MM.1S (cell line): ENCODE measurements at regions not wholly inside any gene's neighbourhood (a gene's known extent, or its start where the extent isn't known, plus 50 kb on each side); places are given as distances from the start of the nearest gene placed in this dataset.
A peak's percentile ranks its signal among the peaks of the same experiment; 100 is the strongest.

ENCODE experiments used
- DNase-seq: peaks from one replicate; pipeline ENCODE4 v3.0.0-alpha.2; 2015
- H2AFZ ChIP-seq: fragments of 300-600 bp; sonication (generic); 2 replicates; pipeline ENCODE4 v1.6.0; 2016; ENCODE audit warnings: antibody characterized with exemption, low read length
- H3F3A ChIP-seq: fragments of 300-600 bp; sonication (generic); 2 replicates; pipeline ENCODE4 v1.6.1; 2016; ENCODE audit warnings: mild to moderate bottlenecking, antibody characterized with exemption, low read length, moderate library complexity, mixed read lengths; ENCODE audit not compliant: insufficient read depth
- H3K27ac ChIP-seq: fragments of 300-600 bp; sonication (generic); 2 replicates; pipeline ENCODE4 v1.5.1; 2016; ENCODE audit warnings: mild to moderate bottlenecking, low read length
- H3K27me3 ChIP-seq: fragments of 300-600 bp; sonication (generic); replicated peaks from 2 replicates; pipeline ENCODE4 v1.6.0; 2016; ENCODE audit warnings: low read length; ENCODE audit not compliant: insufficient read depth
- H3K36me3 ChIP-seq: fragments of 300-600 bp; sonication (generic); replicated peaks from 2 replicates; pipeline ENCODE4 v1.6.1; 2016; ENCODE audit warnings: mild to moderate bottlenecking, low read length, mixed read lengths; ENCODE audit not compliant: insufficient read depth
- H3K4me1 ChIP-seq: fragments of 300-600 bp; sonication (generic); 2 replicates; pipeline ENCODE4 v1.6.1; 2016; ENCODE audit warnings: low read length, mixed read lengths
- H3K4me2 ChIP-seq: fragments of 300-600 bp; sonication (generic); 2 replicates; pipeline ENCODE4 v1.6.0; 2016; ENCODE audit warnings: low read depth, low read length
- H3K4me3 ChIP-seq: fragments of 300-600 bp; sonication (generic); 2 replicates; pipeline ENCODE4 v1.5.1; 2016; ENCODE audit warnings: low read length, mixed read lengths
- H3K79me2 ChIP-seq: fragments of 300-600 bp; sonication (generic); 2 replicates; pipeline ENCODE4 v1.6.1; 2016; ENCODE audit warnings: mixed run types, low read length, mixed read lengths
- H3K9ac ChIP-seq: fragments of 300-600 bp; sonication (generic); 2 replicates; pipeline ENCODE4 v1.6.1; 2016; ENCODE audit warnings: low read length, mixed read lengths
- H3K9me2 ChIP-seq: fragments of 300-600 bp; sonication (generic); replicated peaks from 2 replicates; pipeline ENCODE4 v1.6.1; 2016; ENCODE audit warnings: mild to moderate bottlenecking, low read length, mixed read lengths; ENCODE audit not compliant: insufficient read depth
- H3K9me3 ChIP-seq: fragments of 300-600 bp; sonication (generic); replicated peaks from 2 replicates; pipeline ENCODE4 v1.6.1; 2016; ENCODE audit warnings: mild to moderate bottlenecking, low read length, mixed read lengths; ENCODE audit not compliant: insufficient read depth
- H4K20me1 ChIP-seq: fragments of 300-600 bp; sonication (generic); 2 replicates; pipeline ENCODE4 v1.6.1; 2016; ENCODE audit warnings: mild to moderate bottlenecking, low read length, moderate library complexity, mixed read lengths; ENCODE audit not compliant: insufficient read depth
- EZH2 ChIP-seq: fragments of 300-600 bp; sonication (generic); optimal IDR thresholded peaks from 2 replicates; pipeline ENCODE3; 2017; ENCODE audit warnings: low read depth, mild to moderate bottlenecking, antibody characterized with exemption, low read length, mixed read lengths
- EZH2phosphoT487 ChIP-seq: fragments of 300-600 bp; sonication (generic); IDR thresholded peaks from 2 replicates; pipeline ENCODE4 v1.6.1; 2018; ENCODE audit warnings: antibody characterized with exemption, low read length
- TF ChIP-seq, protein P1 (sequence below): fragments of 300-600 bp; sonication (generic); IDR thresholded peaks from 2 replicates; pipeline ENCODE4 v1.5.1; 2016; ENCODE audit warnings: antibody characterized with exemption, low read length, mixed read lengths

DNA sequence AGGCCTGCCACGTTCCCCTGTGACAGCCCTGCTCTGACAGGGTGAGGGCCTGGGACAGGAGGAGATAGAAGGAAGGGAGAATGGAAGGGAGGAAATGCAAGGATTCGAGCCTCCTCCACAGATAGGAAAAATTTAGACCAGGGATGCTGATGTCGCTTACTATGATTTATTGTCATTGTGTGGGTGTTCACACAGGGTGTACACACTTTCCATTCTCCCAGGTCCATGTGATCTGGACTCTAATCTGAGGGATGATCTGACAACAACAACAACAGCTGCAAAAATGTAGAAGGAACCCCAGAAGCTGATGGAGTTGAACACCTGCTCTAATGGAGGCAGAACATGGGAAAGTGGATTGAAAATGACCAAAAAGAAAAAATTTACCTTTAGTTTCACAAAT, 231.7 kb upstream of the TNP1 start:
- no peak for DNase-seq
- no peaks in the 10 kb centered on the region for H3K9me3 ChIP-seq
- H3F3A ChIP-seq, result peaks cover 9% of the 10 kb centered on the region
- no peak overlapping the region for H2AFZ ChIP-seq
- no peaks in the 10 kb centered on the region for H4K20me1 ChIP-seq
- H3K27ac ChIP-seq, result no peak overlapping the region
- no peak overlapping the region for H3K9ac ChIP-seq
- H3K4me2 ChIP-seq, result no peak overlapping the region
- no peaks in the 10 kb centered on the region for H3K36me3 ChIP-seq
- no peaks in the 10 kb centered on the region for H3K79me2 ChIP-seq
- no peaks in the 10 kb centered on the region for H3K27me3 ChIP-seq
- TF ChIP-seq EZH2 (no peak), EZH2phosphoT487 (no peak)
- TF ChIP-seq, protein P1, sequence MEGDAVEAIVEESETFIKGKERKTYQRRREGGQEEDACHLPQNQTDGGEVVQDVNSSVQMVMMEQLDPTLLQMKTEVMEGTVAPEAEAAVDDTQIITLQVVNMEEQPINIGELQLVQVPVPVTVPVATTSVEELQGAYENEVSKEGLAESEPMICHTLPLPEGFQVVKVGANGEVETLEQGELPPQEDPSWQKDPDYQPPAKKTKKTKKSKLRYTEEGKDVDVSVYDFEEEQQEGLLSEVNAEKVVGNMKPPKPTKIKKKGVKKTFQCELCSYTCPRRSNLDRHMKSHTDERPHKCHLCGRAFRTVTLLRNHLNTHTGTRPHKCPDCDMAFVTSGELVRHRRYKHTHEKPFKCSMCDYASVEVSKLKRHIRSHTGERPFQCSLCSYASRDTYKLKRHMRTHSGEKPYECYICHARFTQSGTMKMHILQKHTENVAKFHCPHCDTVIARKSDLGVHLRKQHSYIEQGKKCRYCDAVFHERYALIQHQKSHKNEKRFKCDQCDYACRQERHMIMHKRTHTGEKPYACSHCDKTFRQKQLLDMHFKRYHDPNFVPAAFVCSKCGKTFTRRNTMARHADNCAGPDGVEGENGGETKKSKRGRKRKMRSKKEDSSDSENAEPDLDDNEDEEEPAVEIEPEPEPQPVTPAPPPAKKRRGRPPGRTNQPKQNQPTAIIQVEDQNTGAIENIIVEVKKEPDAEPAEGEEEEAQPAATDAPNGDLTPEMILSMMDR, result no peak
- H3K4me1 ChIP-seq, result peaks cover 7% of the 10 kb centered on the region; the same call in 1 of the 2 replicates
- H3K4me3 ChIP-seq, result no peak overlapping the region
- no peaks in the 10 kb centered on the region for H3K9me2 ChIP-seq

DNA sequence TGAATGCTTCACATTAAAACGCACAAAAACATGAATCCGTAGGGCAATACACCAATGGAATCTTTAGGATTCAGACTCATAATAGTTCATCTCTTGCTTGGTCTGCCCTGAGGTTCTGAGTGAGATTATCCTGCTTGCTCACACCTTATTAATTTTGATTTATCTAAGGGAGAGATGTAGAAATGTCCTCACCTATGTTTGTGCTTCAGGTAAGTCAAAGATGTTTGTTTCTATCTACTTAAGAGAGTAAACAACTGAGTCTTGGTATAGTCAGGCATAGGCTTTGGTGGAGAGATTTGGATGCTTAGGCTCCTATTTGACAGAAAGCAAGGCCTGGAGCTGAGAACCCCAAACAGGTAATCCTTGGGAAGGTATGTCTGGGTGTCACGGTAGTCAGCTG, 231.0 kb upstream of the TNP1 start:
- H3K4me2 ChIP-seq, result no peak overlapping the region
- no peak for DNase-seq

DNA sequence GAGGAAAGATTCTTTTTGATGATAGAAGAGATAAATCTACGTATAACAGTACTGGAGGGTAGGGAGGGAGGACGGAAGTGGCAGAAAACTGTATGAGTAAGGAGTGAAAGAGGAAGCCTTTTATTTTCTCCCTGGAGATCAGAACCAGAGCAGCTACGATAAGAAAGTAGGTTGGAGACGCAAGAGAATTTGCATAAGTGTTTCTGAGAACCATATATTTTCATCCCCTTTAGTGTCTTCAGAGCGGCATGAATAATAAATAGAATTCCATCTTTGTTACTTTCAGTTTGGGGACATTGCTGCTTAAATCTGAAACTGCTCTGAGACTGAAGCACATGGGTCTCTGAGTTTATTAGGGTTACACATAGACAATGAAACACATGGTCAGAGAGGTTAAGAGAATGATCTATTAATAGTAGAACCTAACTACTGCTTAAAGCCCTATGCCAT, 230.2 kb upstream of the TNP1 start:
- Histone ChIP-seq H3K27me3 (no peaks in the 10 kb centered on the region), H3K9me3 (no peaks in the 10 kb centered on the region), H3K9ac (peak overlapping the region; percentile 13; the same call in 1 of the 2 replicates), H2AFZ (peak overlapping the region; percentile 44), H3K4me1 (peaks cover 7% of the 10 kb centered on the region; the same call in 1 of the 2 replicates), H4K20me1 (no peaks in the 10 kb centered on the region), H3K4me3 (peak overlapping the region; percentile 41), H3K4me2 (peak overlapping the region; percentile 69), H3K9me2 (no peaks in the 10 kb centered on the region), H3K27ac (peak overlapping the region; percentile 41; the same call in 1 of the 2 replicates), H3K79me2 (no peaks in the 10 kb centered on the region), H3K36me3 (no peaks in the 10 kb centered on the region), H3F3A (peaks cover 9% of the 10 kb centered on the region)
- DNase-seq, result peak; percentile 76
- TF ChIP-seq EZH2phosphoT487 (no peak), EZH2 (no peak)
- TF ChIP-seq, protein P1, result no peak

More for the DNA sequence above, 231.0 kb upstream of the TNP1 start:
- H3K27me3 ChIP-seq, result no peaks in the 10 kb centered on the region
- peaks cover 7% of the 10 kb centered on the region; the same call in 1 of the 2 replicates for H3K4me1 ChIP-seq
- no peaks in the 10 kb centered on the region for H3K36me3 ChIP-seq
- H3F3A ChIP-seq, result peaks cover 9% of the 10 kb centered on the region
- no peak overlapping the region for H3K27ac ChIP-seq
- no peaks in the 10 kb centered on the region for H3K79me2 ChIP-seq
- no peaks in the 10 kb centered on the region for H3K9me3 ChIP-seq
- no peaks in the 10 kb centered on the region for H3K9me2 ChIP-seq
- TF ChIP-seq EZH2phosphoT487 (no peak), EZH2 (no peak)
- TF ChIP-seq, protein P1, result no peak
- no peak overlapping the region for H3K4me3 ChIP-seq
- H2AFZ ChIP-seq, result peak overlapping the region; percentile 44; the same call in 1 of the 2 replicates
- no peak overlapping the region for H3K9ac ChIP-seq
- no peaks in the 10 kb centered on the region for H4K20me1 ChIP-seq
